Brain microvascular endothelial cell (primary cell): ENCODE measurements at regions not wholly inside any gene's neighbourhood (a gene's known extent, or its start where the extent isn't known, plus 50 kb on each side); places are given as distances from the start of the nearest gene placed in this dataset.

ENCODE experiments used
- DNase-seq: peaks from one replicate; pipeline ENCODE4 v3.0.0-alpha.2; 2020
- H3K27ac ChIP-seq: fragments of 250-450 bp; sonication (Bioruptor Pico); 2 replicates; pipeline ENCODE4 v1.5.1; 2020; ENCODE audit warnings: mild to moderate bottlenecking, moderate library complexity
- H3K27me3 ChIP-seq: fragments of 250-450 bp; sonication (Bioruptor Pico); replicated peaks from 2 replicates; pipeline ENCODE4 v1.5.1; 2020; ENCODE audit warnings: mild to moderate bottlenecking
- H3K36me3 ChIP-seq: fragments of 250-450 bp; sonication (Bioruptor Pico); replicated peaks from 2 replicates; pipeline ENCODE4 v1.5.1; 2020; ENCODE audit warnings: mild to moderate bottlenecking
- H3K4me3 ChIP-seq: 2 replicates; pipeline ENCODE4 v1.5.1; 2011; ENCODE audit warnings: low read depth, mild to moderate bottlenecking, control low read depth, low read length, moderate library complexity
- in situ Hi-C: cut with HindIII; loops from 2 replicates; pipeline ENCODE4 v1.10.0; 2017; ENCODE audit warnings: low sequenced_read_pairs, low pct_ligation_motif_present
- TF ChIP-seq, protein P1 (sequence below): IDR thresholded peaks from 2 replicates; pipeline ENCODE4 v1.5.1; 2011; ENCODE audit warnings: low read depth, mild to moderate bottlenecking, moderate library complexity, low read length, control low read depth, inconsistent platforms; ENCODE audit errors: missing control alignments

DNA sequence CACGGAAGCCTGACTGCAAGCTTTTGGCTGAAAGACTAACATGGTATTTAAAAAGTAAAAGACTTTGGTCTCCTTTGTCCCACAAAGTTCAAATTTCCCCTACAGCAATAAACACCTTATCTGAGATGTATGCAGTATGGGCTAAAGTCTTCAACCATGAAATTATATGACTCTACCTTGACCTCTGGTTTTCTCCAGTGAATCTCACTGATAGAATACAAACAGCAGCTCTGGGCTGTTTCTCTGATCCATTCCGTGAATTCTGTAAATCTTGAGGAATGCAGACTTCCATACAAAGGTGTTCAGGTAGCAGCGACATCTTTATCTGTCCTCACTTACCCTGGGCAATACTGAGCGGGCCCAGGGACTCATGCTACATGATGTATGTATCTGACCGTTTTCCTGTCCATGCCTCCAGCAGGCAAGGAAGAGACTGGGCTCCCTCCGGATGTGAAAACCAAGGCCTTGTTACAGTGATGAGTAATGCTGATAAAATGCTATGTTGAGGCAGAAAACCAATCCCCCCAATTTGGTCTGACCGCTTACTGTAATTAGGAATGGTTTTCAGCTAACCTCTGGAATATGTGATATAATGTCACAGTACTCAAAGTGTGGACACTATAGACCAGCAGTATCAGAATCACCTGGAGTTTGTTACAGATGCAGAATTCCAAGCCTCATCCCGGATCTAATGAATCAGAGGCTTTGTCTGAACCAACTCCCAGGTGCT, 589.8 kb downstream of the HS3ST4 start:
- Histone ChIP-seq H3K4me3 (no peak overlapping the region), H3K27me3 (no peaks in the 10 kb centered on the region), H3K27ac (no peak overlapping the region), H3K36me3 (no peaks in the 10 kb centered on the region)
- in situ Hi-C loops = no loop called here
- TF ChIP-seq, protein P1, sequence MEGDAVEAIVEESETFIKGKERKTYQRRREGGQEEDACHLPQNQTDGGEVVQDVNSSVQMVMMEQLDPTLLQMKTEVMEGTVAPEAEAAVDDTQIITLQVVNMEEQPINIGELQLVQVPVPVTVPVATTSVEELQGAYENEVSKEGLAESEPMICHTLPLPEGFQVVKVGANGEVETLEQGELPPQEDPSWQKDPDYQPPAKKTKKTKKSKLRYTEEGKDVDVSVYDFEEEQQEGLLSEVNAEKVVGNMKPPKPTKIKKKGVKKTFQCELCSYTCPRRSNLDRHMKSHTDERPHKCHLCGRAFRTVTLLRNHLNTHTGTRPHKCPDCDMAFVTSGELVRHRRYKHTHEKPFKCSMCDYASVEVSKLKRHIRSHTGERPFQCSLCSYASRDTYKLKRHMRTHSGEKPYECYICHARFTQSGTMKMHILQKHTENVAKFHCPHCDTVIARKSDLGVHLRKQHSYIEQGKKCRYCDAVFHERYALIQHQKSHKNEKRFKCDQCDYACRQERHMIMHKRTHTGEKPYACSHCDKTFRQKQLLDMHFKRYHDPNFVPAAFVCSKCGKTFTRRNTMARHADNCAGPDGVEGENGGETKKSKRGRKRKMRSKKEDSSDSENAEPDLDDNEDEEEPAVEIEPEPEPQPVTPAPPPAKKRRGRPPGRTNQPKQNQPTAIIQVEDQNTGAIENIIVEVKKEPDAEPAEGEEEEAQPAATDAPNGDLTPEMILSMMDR = no peak
- DNase-seq = no peak

DNA sequence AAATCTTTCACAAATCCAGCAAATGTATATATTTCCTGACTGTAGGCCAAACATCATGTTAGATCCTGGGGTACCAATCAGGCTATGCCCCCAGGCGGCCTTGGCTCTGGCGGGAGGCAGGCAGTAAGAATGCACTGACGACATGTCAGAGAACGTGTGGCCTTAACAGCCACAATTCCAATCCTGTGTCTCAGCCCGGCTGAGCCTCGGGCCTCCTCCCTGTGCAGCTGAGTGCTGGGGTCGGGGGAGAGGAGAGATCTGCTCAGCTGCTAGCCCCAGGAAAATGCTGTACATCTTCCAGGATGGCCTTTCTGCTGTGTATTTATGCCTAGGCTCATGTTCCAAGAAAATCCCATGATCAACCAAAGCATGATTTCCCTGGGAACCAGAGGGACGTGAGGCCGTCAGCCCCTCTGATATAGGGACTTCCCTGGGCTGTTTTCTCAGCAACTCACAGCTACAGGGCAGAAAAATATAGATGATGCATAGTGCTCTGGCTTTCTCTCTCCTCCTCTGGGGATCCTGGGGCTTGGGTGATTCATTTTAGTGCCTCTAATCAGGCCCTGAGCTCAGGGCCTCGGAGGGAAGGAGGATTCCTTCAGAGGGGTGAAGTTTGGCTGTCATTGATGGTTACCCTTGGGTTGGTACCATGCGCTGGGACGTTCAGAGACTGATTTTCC, 604.0 kb downstream of the HS3ST4 start:
- no peak overlapping the region for H3K4me3 ChIP-seq
- H3K27ac ChIP-seq = no peak overlapping the region
- no peak for DNase-seq
- H3K36me3 ChIP-seq = no peaks in the 10 kb centered on the region
- in situ Hi-C loops = no loop called here
- H3K27me3 ChIP-seq = no peaks in the 10 kb centered on the region
- TF ChIP-seq, protein P1 = no peak

DNA sequence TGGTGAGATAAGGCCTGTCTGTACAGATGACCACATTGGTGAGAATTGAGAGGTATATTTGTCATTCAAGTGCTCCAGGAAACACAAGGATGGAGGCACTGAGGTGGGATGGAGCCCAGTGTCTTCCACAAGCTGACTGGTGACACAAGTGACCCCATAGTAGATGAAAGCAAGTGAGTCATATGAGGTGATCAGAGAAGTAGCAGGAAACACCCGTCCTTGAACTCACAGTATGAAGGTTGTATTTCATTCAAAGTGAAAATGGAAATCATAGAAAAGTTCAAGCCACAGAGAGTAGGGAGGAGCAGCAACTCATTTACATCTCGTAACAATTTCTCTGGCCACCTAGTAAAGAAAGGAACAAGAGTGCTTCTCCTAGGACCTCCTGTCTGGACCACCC, 609.8 kb downstream of the HS3ST4 start:
- in situ Hi-C loops = no loop called here
- no peaks in the 10 kb centered on the region for H3K27me3 ChIP-seq
- no peak overlapping the region for H3K4me3 ChIP-seq
- DNase-seq = no peak
- no peak overlapping the region for H3K27ac ChIP-seq
- TF ChIP-seq, protein P1 = no peak
- no peaks in the 10 kb centered on the region for H3K36me3 ChIP-seq

DNA sequence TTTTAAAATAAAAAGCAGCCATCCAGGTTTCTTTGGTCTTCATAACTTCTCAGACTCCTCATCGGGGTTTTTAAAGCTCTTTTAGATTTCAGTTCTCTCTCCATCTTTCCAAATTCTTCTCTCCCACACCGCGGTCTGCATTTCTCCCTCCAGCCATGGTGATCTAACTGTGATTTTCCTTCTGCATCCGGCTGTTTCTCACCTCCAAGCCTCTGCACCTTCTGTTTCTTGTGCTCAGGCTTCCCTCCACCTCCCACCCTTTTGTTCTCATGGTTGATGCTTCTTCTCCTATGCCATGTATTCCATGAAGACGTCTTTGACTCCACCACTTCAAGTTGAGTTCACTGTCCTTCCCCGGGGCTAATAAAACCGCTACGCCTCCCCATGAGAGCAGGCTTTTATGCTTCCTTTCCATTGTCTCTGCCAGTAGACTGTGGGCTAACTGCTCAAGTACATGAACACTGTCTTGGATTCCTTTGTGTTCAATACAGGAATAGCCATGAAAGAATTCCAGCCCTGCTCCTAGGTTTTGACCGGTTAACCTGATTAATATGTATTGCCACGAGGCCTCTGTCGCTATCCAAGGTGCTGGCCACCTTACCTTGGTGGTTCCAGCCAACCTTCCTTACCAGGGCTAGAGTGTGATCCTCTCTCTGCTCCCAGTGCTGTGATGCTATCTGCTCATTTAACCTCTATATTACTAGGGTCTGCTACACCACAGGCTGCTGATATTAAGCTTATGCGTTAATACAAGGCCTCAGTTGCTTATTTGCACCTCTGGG, 625.1 kb downstream of the HS3ST4 start:
- H3K4me3 ChIP-seq = no peak overlapping the region
- no peak overlapping the region for H3K27ac ChIP-seq
- TF ChIP-seq, protein P1 = no peak
- in situ Hi-C loops = no loop called here
- H3K36me3 ChIP-seq = no peaks in the 10 kb centered on the region
- no peak for DNase-seq
- H3K27me3 ChIP-seq = no peaks in the 10 kb centered on the region

DNA sequence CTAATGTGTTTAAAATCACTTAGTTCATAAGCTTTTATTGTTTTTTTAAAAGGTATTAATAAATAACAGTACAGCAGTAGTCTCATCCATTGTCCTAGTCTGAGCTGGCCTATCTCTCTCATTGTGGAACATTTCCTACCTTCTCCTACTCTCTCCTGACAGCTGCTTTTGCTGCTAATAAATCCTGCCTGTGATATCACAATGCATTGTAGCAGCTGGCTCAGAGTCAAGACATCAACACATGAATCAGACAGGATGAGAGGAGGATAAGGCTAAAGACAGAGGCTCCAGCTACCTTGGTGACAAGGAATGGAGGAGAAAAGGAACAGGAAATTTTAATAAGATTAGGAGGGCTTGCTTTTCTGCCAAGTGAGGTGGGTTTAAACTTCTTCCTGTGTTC, 626.1 kb downstream of the HS3ST4 start:
- Histone ChIP-seq H3K4me3 (no peak overlapping the region), H3K36me3 (no peaks in the 10 kb centered on the region), H3K27me3 (no peaks in the 10 kb centered on the region), H3K27ac (no peak overlapping the region)
- no peak for DNase-seq
- TF ChIP-seq, protein P1 = no peak
- in situ Hi-C loops = no loop called here
